ENCODE measurements at regions not wholly inside any gene's neighbourhood (a gene's known extent, or its start where the extent isn't known, plus 50 kb on each side); places are given as distances from the start of the nearest gene placed in this dataset.

- Histone ChIP-seq H3K27ac (ENCODE audit: low read length) (no peak overlapping the region), H3K9me3 (replicated peaks; ENCODE audit: insufficient read depth, low read length) (no peaks in the 10 kb centered on the region), H3K36me3 (replicated peaks; ENCODE audit: insufficient read depth, low read length) (no peaks in the 10 kb centered on the region), H2AFZ (ENCODE audit: low read length) (no peak overlapping the region), H3K79me2 (ENCODE audit: low read length) (no peaks in the 10 kb centered on the region), H3K9ac (ENCODE audit: low read length) (no peak overlapping the region), H3K4me2 (ENCODE audit: low read depth, low read length) (no peak overlapping the region), H4K20me1 (ENCODE audit: insufficient read depth, low read length) (no peaks in the 10 kb centered on the region), H3K4me1 (ENCODE audit: low read length) (no peaks in the 10 kb centered on the region), H3K27me3 (replicated peaks; ENCODE audit: insufficient read depth, low read length) (no peaks in the 10 kb centered on the region), H3K9me2 (replicated peaks; ENCODE audit: insufficient read depth, low read length) (no peaks in the 10 kb centered on the region), H3F3A (ENCODE audit: insufficient read depth, low read length) (no peaks in the 10 kb centered on the region), H3K4me3 (ENCODE audit: low read length) (no peak overlapping the region)
- no peak for DNase-seq
- no peak for TF ChIP-seq EZH2 (optimal IDR thresholded peaks at IDR 0.05; ENCODE audit: low read depth, low read length)
- no peak for TF ChIP-seq CTCF (IDR thresholded peaks at IDR 0.05; ENCODE audit: low read length)
- TF ChIP-seq EZH2phosphoT487 (IDR thresholded peaks at IDR 0.05; ENCODE audit: low read length) = no peak
These were observed 99.2 kb upstream of the LYZL2 start for GRCh38 chr10:30728766-30729165.

GRCh38 chr10:30728127-30728526 lies 98.6 kb upstream of the LYZL2 start:
- no peak for DNase-seq
- no peaks in the 10 kb centered on the region for H3K9me2 ChIP-seq (replicated peaks; ENCODE audit: insufficient read depth, low read length)
- H3K9me3 ChIP-seq (replicated peaks; ENCODE audit: insufficient read depth, low read length) = no peaks in the 10 kb centered on the region
- no peaks in the 10 kb centered on the region for H3K79me2 ChIP-seq (ENCODE audit: low read length)
- H3K4me1 ChIP-seq (ENCODE audit: low read length) = no peaks in the 10 kb centered on the region
- H4K20me1 ChIP-seq (ENCODE audit: insufficient read depth, low read length) = no peaks in the 10 kb centered on the region
- no peak overlapping the region for H2AFZ ChIP-seq (ENCODE audit: low read length)
- no peaks in the 10 kb centered on the region for H3F3A ChIP-seq (ENCODE audit: insufficient read depth, low read length)
- H3K9ac ChIP-seq (ENCODE audit: low read length) = no peak overlapping the region
- H3K27ac ChIP-seq (ENCODE audit: low read length) = no peak overlapping the region
- no peaks in the 10 kb centered on the region for H3K27me3 ChIP-seq (replicated peaks; ENCODE audit: insufficient read depth, low read length)
- no peak overlapping the region for H3K4me2 ChIP-seq (ENCODE audit: low read depth, low read length)
- H3K4me3 ChIP-seq (ENCODE audit: low read length) = no peak overlapping the region
- H3K36me3 ChIP-seq (replicated peaks; ENCODE audit: insufficient read depth, low read length) = no peaks in the 10 kb centered on the region
- TF ChIP-seq EZH2phosphoT487 (IDR thresholded peaks at IDR 0.05; ENCODE audit: low read length) = no peak
- TF ChIP-seq EZH2 (optimal IDR thresholded peaks at IDR 0.05; ENCODE audit: low read depth, low read length) = no peak
- no peak for TF ChIP-seq CTCF (IDR thresholded peaks at IDR 0.05; ENCODE audit: low read length)

GRCh38 chr10:30727524-30727923 lies 98.0 kb upstream of the LYZL2 start:
- Histone ChIP-seq H3K9me3 (replicated peaks; ENCODE audit: insufficient read depth, low read length) (no peaks in the 10 kb centered on the region), H3K9me2 (replicated peaks; ENCODE audit: insufficient read depth, low read length) (no peaks in the 10 kb centered on the region), H3K9ac (ENCODE audit: low read length) (no peak overlapping the region), H3K4me1 (ENCODE audit: low read length) (no peaks in the 10 kb centered on the region), H4K20me1 (ENCODE audit: insufficient read depth, low read length) (no peaks in the 10 kb centered on the region), H3K36me3 (replicated peaks; ENCODE audit: insufficient read depth, low read length) (no peaks in the 10 kb centered on the region), H2AFZ (ENCODE audit: low read length) (no peak overlapping the region), H3K27me3 (replicated peaks; ENCODE audit: insufficient read depth, low read length) (no peaks in the 10 kb centered on the region), H3K27ac (ENCODE audit: low read length) (no peak overlapping the region), H3K79me2 (ENCODE audit: low read length) (no peaks in the 10 kb centered on the region), H3K4me2 (ENCODE audit: low read depth, low read length) (no peak overlapping the region), H3K4me3 (ENCODE audit: low read length) (no peak overlapping the region), H3F3A (ENCODE audit: insufficient read depth, low read length) (no peaks in the 10 kb centered on the region)
- TF ChIP-seq CTCF (IDR thresholded peaks at IDR 0.05; ENCODE audit: low read length) = no peak
- no peak for TF ChIP-seq EZH2 (optimal IDR thresholded peaks at IDR 0.05; ENCODE audit: low read depth, low read length)
- no peak for TF ChIP-seq EZH2phosphoT487 (IDR thresholded peaks at IDR 0.05; ENCODE audit: low read length)
- no peak for DNase-seq
